ENCODE measurements at regions not wholly inside any gene's neighbourhood (a gene's known extent, or its start where the extent isn't known, plus 50 kb on each side); places are given as distances from the start of the nearest gene placed in this dataset.

DNA sequence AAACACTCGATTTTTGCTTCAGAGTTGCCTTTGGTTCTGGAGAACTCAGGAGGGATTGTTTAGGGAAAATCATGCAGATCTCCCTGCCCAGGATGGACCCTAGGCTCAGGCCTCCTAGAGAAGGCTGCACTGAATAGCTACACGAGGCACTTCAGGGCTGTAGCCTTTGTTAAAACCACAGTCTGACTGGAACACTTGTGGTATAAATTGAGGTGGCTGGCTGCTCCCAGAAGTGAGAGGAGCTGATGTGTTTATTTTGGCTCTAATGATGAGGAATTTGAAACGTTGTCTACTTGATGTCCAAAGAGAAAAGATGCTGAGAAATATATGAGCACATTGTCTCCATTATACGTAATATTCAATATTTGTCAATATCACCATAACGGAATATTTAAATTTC is 762.1 kb upstream of the ARGLU1 start:
- CTCF ChIA-PET, result no interaction called here
- DNase-seq, result no peak

More for the DNA sequence above, 762.1 kb upstream of the ARGLU1 start:
- peaks cover 3% of the 10 kb centered on the region for H3F3A ChIP-seq (replicated peaks; ENCODE audit: insufficient read depth)
- no peak overlapping the region for H3K4me2 ChIP-seq
- POLR2A ChIA-PET, result no interaction called here
- H3K9me3 ChIP-seq, result no peaks in the 10 kb centered on the region
- no peak overlapping the region for H2AFZ ChIP-seq (ENCODE audit: low read depth)
- no peak overlapping the region for H3K9ac ChIP-seq
- no peaks in the 10 kb centered on the region for H4K20me1 ChIP-seq (ENCODE audit: insufficient read depth)
- H3K27ac ChIP-seq (ENCODE audit: low read depth in 2 of 2, low read length in 1 of 2), result no peak overlapping the region
- no peak overlapping the region for H3K4me3 ChIP-seq (ENCODE audit: low read depth in 2 of 2, low read length in 1 of 2)
- peaks cover 0 to 4% of the 10 kb centered on the region in 2 experiments; a peak in 2 of 4 replicates for H3K4me1 ChIP-seq (ENCODE audit: control insufficient read depth in 1 of 2, insufficient read depth in 2 of 2, low read depth in 1 of 2, low read length in 1 of 2)
- no peaks in the 10 kb centered on the region for H3K36me3 ChIP-seq (replicated peaks in 1 of 2; ENCODE audit: control insufficient read depth in 1 of 2, insufficient read depth in 2 of 2, low read length in 1 of 2)
- WGBS (ENCODE audit: low lambda C conversion rate), result 69% methylated on average over 5 of the region's 5 CpGs
- TF ChIP-seq NFIC (IDR thresholded peaks at IDR 0.05; ENCODE audit: borderline replicate concordance) (no peak), GABPA (IDR thresholded peaks at IDR 0.05; ENCODE audit: low read depth) (no peak), SIN3A (IDR thresholded peaks at IDR 0.05; ENCODE audit: borderline replicate concordance, low read depth, low read length) (no peak), TEAD4 (IDR thresholded peaks at IDR 0.05; ENCODE audit: borderline replicate concordance, insufficient read depth) (no peak), GATA2 (CRISPR knock-in tag; IDR thresholded peaks at IDR 0.05) (no peak), CHD2 (IDR thresholded peaks at IDR 0.05; ENCODE audit: low read length, partially characterized antibody) (no peak), TCF12 (IDR thresholded peaks at IDR 0.05) (no peak), FOXM1 (IDR thresholded peaks at IDR 0.05; ENCODE audit: low read depth) (no peak), FOSL2 (IDR thresholded peaks at IDR 0.05; ENCODE audit: borderline replicate concordance, low read depth) (no peak)
- TF ChIP-seq, protein P1, sequence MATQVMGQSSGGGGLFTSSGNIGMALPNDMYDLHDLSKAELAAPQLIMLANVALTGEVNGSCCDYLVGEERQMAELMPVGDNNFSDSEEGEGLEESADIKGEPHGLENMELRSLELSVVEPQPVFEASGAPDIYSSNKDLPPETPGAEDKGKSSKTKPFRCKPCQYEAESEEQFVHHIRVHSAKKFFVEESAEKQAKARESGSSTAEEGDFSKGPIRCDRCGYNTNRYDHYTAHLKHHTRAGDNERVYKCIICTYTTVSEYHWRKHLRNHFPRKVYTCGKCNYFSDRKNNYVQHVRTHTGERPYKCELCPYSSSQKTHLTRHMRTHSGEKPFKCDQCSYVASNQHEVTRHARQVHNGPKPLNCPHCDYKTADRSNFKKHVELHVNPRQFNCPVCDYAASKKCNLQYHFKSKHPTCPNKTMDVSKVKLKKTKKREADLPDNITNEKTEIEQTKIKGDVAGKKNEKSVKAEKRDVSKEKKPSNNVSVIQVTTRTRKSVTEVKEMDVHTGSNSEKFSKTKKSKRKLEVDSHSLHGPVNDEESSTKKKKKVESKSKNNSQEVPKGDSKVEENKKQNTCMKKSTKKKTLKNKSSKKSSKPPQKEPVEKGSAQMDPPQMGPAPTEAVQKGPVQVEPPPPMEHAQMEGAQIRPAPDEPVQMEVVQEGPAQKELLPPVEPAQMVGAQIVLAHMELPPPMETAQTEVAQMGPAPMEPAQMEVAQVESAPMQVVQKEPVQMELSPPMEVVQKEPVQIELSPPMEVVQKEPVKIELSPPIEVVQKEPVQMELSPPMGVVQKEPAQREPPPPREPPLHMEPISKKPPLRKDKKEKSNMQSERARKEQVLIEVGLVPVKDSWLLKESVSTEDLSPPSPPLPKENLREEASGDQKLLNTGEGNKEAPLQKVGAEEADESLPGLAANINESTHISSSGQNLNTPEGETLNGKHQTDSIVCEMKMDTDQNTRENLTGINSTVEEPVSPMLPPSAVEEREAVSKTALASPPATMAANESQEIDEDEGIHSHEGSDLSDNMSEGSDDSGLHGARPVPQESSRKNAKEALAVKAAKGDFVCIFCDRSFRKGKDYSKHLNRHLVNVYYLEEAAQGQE (IDR thresholded peaks at IDR 0.05; ENCODE audit: low read depth, low read length), result no peak
- TF ChIP-seq, protein P2, sequence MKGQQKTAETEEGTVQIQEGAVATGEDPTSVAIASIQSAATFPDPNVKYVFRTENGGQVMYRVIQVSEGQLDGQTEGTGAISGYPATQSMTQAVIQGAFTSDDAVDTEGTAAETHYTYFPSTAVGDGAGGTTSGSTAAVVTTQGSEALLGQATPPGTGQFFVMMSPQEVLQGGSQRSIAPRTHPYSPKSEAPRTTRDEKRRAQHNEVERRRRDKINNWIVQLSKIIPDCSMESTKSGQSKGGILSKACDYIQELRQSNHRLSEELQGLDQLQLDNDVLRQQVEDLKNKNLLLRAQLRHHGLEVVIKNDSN (IDR thresholded peaks at IDR 0.05; ENCODE audit: borderline replicate concordance, low read depth), result no peak
- TF ChIP-seq, protein P3, sequence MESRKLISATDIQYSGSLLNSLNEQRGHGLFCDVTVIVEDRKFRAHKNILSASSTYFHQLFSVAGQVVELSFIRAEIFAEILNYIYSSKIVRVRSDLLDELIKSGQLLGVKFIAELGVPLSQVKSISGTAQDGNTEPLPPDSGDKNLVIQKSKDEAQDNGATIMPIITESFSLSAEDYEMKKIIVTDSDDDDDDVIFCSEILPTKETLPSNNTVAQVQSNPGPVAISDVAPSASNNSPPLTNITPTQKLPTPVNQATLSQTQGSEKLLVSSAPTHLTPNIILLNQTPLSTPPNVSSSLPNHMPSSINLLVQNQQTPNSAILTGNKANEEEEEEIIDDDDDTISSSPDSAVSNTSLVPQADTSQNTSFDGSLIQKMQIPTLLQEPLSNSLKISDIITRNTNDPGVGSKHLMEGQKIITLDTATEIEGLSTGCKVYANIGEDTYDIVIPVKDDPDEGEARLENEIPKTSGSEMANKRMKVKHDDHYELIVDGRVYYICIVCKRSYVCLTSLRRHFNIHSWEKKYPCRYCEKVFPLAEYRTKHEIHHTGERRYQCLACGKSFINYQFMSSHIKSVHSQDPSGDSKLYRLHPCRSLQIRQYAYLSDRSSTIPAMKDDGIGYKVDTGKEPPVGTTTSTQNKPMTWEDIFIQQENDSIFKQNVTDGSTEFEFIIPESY (IDR thresholded peaks at IDR 0.05; ENCODE audit: borderline replicate concordance, low read depth), result no peak
- H3K9me2 ChIP-seq, result no peaks in the 10 kb centered on the region; the same call in 1 of the 2 replicates
- H3K27me3 ChIP-seq (ENCODE audit: insufficient read depth), result no peaks in the 10 kb centered on the region
- no peaks in the 10 kb centered on the region for H3K79me2 ChIP-seq (ENCODE audit: insufficient read depth)
